ENCODE measurements at regions not wholly inside any gene's neighbourhood (a gene's known extent, or its start where the extent isn't known, plus 50 kb on each side); places are given as distances from the start of the nearest gene placed in this dataset.

DNA sequence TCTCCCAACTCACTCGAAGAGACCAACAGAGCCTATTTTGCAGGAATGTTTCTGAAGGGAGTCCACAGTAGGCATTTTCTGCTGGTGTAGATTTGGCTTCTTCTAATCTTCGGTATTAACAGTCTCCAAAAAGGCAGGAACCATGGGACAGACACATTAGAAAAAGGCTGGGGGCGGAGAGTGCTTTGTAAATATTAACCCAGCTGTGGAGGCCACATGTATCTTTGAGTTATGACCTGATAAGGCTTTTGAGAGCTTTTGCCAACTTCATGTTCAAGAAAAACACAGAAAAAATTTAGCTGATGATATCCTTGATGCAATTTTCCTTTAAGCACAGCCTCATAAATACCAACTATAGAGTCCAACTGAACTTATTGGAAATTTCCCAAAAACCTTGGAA is 119.4 kb upstream of the TSHZ2 start:
- DNase-seq (no peak), ATAC-seq (ENCODE audit: insufficient read depth, low read depth) (no peak)
- Histone ChIP-seq H3K79me2 (ENCODE audit: insufficient read depth, low read length) (no peaks in the 10 kb centered on the region), H3K9me3 (ENCODE audit: insufficient read depth, low read length, severe bottlenecking) (no peaks in the 10 kb centered on the region), H3K27ac (ENCODE audit: low read length) (no peak overlapping the region), H2AFZ (ENCODE audit: low read depth, low read length) (no peak overlapping the region), H3K27me3 (ENCODE audit: insufficient read depth, low read length, poor library complexity) (peaks cover 11% of the 10 kb centered on the region), H3K4me3 (ENCODE audit: low read depth in 1 of 2, low read length in 2 of 2) (no peak overlapping the region), H3K9ac (ENCODE audit: low read depth, low read length) (no peak overlapping the region), H3K4me2 (ENCODE audit: insufficient read depth, low read length) (no peak overlapping the region), H3K36me3 (ENCODE audit: insufficient read depth, low read length) (no peaks in the 10 kb centered on the region), H4K20me1 (ENCODE audit: insufficient read depth, low read length) (no peaks in the 10 kb centered on the region), H3K4me1 (ENCODE audit: insufficient read depth, low read length) (no peaks in the 10 kb centered on the region)
- TF ChIP-seq EZH2 (IDR thresholded peaks at IDR 0.05; ENCODE audit: borderline replicate concordance, low read depth, low read length, severe bottlenecking) (no peak), CTCF (IDR thresholded peaks at IDR 0.05; ENCODE audit: borderline replicate concordance, extremely low read depth, low read length, poor library complexity, severe bottlenecking) (no peak)

- Histone ChIP-seq H3K4me2 (ENCODE audit: insufficient read depth, low read length) (no peak overlapping the region), H3K9me3 (ENCODE audit: insufficient read depth, low read length, severe bottlenecking) (no peaks in the 10 kb centered on the region), H2AFZ (ENCODE audit: low read depth, low read length) (no peak overlapping the region), H3K27me3 (ENCODE audit: insufficient read depth, low read length, poor library complexity) (peaks cover 14% of the 10 kb centered on the region), H3K4me3 (ENCODE audit: low read depth in 1 of 2, low read length in 2 of 2) (no peak overlapping the region), H3K36me3 (ENCODE audit: insufficient read depth, low read length) (no peaks in the 10 kb centered on the region), H3K9ac (ENCODE audit: low read depth, low read length) (no peak overlapping the region), H3K4me1 (ENCODE audit: insufficient read depth, low read length) (no peaks in the 10 kb centered on the region), H3K79me2 (ENCODE audit: insufficient read depth, low read length) (no peaks in the 10 kb centered on the region), H4K20me1 (ENCODE audit: insufficient read depth, low read length) (no peaks in the 10 kb centered on the region), H3K27ac (ENCODE audit: low read length) (no peak overlapping the region)
- TF ChIP-seq EZH2 (IDR thresholded peaks at IDR 0.05; ENCODE audit: borderline replicate concordance, low read depth, low read length, severe bottlenecking) (no peak), CTCF (IDR thresholded peaks at IDR 0.05; ENCODE audit: borderline replicate concordance, extremely low read depth, low read length, poor library complexity, severe bottlenecking) (no peak)
- no peak for ATAC-seq (ENCODE audit: insufficient read depth, low read depth)
- no peak for DNase-seq
These were observed 124.3 kb upstream of the TSHZ2 start for GRCh38 chr20:52847731-52848359.

DNA sequence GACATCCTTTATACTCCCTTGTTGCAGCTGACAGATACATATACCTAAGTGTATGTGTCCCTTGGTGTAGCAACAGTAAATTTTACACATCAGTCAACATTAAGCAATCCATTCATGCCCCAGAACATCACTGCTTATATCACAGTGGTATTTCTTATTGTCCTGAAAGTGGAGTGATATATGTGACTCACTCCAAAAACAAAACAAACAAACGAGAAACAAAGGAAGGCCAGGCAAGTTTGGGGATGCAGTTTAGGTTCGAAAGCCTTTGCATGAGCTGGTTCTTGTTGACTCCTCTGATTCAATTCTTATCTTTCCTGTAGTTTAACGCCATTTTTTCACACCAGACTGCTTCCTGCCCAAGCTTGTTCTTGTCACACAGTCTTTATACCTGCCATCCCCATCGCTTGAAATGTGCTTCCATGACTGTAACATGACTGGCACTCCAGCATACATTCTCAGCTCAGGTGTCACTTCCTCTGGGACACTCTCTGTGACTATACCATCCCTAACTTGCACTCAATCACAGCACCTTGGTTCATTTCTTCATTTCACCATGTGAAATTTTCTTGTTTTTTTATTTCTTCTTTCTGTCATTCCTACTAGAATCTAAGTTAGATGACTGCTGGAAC is 125.0 kb upstream of the TSHZ2 start:
- Histone ChIP-seq H3K27ac (ENCODE audit: low read length) (no peak overlapping the region), H3K9ac (ENCODE audit: low read depth, low read length) (no peak overlapping the region), H4K20me1 (ENCODE audit: insufficient read depth, low read length) (no peaks in the 10 kb centered on the region), H3K36me3 (ENCODE audit: insufficient read depth, low read length) (no peaks in the 10 kb centered on the region), H3K9me3 (ENCODE audit: insufficient read depth, low read length, severe bottlenecking) (no peaks in the 10 kb centered on the region), H3K4me2 (ENCODE audit: insufficient read depth, low read length) (no peak overlapping the region), H3K79me2 (ENCODE audit: insufficient read depth, low read length) (no peaks in the 10 kb centered on the region), H2AFZ (ENCODE audit: low read depth, low read length) (no peak overlapping the region), H3K4me3 (ENCODE audit: low read depth in 1 of 2, low read length in 2 of 2) (no peak overlapping the region), H3K4me1 (ENCODE audit: insufficient read depth, low read length) (no peaks in the 10 kb centered on the region), H3K27me3 (ENCODE audit: insufficient read depth, low read length, poor library complexity) (peaks cover 13% of the 10 kb centered on the region)
- TF ChIP-seq EZH2 (IDR thresholded peaks at IDR 0.05; ENCODE audit: borderline replicate concordance, low read depth, low read length, severe bottlenecking) (no peak), CTCF (IDR thresholded peaks at IDR 0.05; ENCODE audit: borderline replicate concordance, extremely low read depth, low read length, poor library complexity, severe bottlenecking) (no peak)
- no peak for ATAC-seq (ENCODE audit: insufficient read depth, low read depth)
- DNase-seq, result no peak
